ENCODE measurements at regions not wholly inside any gene's neighbourhood (a gene's known extent, or its start where the extent isn't known, plus 50 kb on each side); places are given as distances from the start of the nearest gene placed in this dataset.
A peak's percentile ranks its signal among the peaks of the same experiment; 100 is the strongest.

DNA sequence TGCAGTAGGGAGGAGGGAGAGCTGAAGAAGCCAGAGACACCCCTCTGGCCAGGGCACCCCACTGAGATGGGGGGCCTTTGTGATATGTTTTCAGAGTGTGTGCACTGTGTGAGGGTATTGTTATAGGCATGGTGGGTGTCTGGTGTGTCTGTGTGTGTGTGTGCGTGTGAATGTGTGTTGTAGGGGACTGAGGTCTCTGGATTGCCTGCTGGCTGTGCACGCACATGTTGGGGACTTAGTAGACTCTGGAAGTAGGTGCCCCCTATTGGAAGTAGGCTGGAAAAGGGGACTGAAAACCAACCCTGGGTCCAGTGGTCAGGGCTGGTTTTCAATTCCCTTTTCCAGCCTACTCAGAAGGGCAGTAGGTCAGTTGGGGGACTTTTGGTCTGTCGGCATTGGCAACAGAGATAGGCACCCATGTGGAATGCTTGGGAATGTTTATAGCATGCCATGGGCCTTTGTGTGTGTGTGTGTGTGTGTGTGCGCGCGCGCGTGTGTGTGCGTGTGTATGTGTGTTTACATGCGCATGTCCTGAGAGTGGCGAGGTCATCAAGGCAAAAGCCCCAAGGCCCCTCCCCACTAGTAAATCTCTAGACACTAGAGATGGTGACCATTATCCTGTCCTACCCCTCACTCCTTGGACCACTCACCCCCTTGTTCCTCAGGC lies 78.8 kb downstream of the HIF1AN start:
- Histone ChIP-seq H3K4me3 (ENCODE audit: low read depth, low read length) (no peak overlapping the region), H3K36me3 (ENCODE audit: control insufficient read depth in 2 of 2, insufficient read depth in 1 of 2, low read length in 2 of 2) (no peaks in the 10 kb centered on the region), H3K27ac (ENCODE audit: extremely low read depth, low read depth, low read length) (no peak overlapping the region), H3K9me3 (ENCODE audit: control insufficient read depth, insufficient read depth, low read depth, low read length) (no peaks in the 10 kb centered on the region), H3K4me1 (ENCODE audit: control insufficient read depth, insufficient read depth, low read length) (no peaks in the 10 kb centered on the region)
- ChIA-PET POLR2A (no interaction called here), CTCF (interaction anchor here (1.9 kb wide), 1 partner anchor 45 kb away, joined by 4 read pairs; no protein-coding TSS in a partner anchor)
- TF ChIP-seq, protein P1, sequence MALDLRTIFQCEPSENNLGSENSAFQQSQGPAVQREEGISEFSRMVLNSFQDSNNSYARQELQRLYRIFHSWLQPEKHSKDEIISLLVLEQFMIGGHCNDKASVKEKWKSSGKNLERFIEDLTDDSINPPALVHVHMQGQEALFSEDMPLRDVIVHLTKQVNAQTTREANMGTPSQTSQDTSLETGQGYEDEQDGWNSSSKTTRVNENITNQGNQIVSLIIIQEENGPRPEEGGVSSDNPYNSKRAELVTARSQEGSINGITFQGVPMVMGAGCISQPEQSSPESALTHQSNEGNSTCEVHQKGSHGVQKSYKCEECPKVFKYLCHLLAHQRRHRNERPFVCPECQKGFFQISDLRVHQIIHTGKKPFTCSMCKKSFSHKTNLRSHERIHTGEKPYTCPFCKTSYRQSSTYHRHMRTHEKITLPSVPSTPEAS (tag by site-specific recombination; IDR thresholded peaks at IDR 0.05): 0 out of 2 replicates have a peak, but pooled peaks have one; percentile 47
- TF ChIP-seq, protein P2, sequence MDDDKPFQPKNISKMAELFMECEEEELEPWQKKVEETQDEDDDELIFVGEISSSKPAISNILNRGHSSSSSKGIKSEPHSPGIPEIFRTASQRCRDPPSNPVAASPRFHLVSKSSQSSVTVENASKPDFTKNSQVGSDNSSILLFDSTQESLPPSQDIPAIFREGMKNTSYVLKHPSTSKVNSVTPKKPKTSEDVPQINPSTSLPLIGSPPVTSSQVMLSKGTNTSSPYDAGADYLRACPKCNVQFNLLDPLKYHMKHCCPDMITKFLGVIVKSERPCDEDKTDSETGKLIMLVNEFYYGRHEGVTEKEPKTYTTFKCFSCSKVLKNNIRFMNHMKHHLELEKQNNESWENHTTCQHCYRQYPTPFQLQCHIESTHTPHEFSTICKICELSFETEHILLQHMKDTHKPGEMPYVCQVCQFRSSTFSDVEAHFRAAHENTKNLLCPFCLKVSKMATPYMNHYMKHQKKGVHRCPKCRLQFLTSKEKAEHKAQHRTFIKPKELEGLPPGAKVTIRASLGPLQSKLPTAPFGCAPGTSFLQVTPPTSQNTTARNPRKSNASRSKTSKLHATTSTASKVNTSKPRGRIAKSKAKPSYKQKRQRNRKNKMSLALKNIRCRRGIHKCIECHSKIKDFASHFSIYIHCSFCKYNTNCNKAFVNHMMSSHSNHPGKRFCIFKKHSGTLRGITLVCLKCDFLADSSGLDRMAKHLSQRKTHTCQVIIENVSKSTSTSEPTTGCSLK (tag by site-specific recombination; IDR thresholded peaks at IDR 0.05): no peak

DNA sequence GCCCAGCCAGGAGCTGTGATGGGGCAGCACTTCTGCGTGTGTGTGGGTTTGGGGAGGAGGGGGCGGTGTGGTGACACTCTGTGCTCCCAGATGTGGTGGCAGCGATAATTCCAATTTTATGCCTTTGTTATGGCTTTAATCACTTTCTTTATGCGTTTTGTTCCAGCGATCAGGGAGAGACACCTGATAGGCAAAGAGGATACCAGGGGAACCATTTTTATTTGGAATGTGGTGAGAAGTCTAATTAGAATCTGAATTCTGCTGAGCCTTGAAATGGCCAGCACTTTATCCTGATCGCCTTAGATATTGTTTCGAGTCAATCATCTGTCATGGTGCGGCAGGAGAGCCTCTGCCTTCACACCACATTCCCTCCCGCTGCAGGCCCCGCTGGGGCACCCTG lies 79.5 kb downstream of the HIF1AN start:
- ChIA-PET POLR2A (no interaction called here), CTCF (interaction anchor here (0.7 to 1.9 kb wide), 2 partner anchors 14 to 45 kb away, joined by 3 to 4 read pairs; no protein-coding TSS in a partner anchor)
- TF ChIP-seq SCRT2 (tag by site-specific recombination; IDR thresholded peaks at IDR 0.05) (no peak), IKZF3 (tag by site-specific recombination; IDR thresholded peaks at IDR 0.05) (no peak), ZNF791 (tag by site-specific recombination; IDR thresholded peaks at IDR 0.05) (no peak), ZNF223 (tag by site-specific recombination; IDR thresholded peaks at IDR 0.05) (no peak), ZSCAN30 (tag by site-specific recombination; IDR thresholded peaks at IDR 0.05) (no peak), GFI1B (tag by site-specific recombination; IDR thresholded peaks at IDR 0.05) (no peak), ZNF626 (tag by site-specific recombination; IDR thresholded peaks at IDR 0.05) (no peak), ZNF169 (tag by site-specific recombination; IDR thresholded peaks at IDR 0.05) (no peak), ZNF585B (tag by site-specific recombination; IDR thresholded peaks at IDR 0.05) (no peak)
- TF ChIP-seq, protein P3, sequence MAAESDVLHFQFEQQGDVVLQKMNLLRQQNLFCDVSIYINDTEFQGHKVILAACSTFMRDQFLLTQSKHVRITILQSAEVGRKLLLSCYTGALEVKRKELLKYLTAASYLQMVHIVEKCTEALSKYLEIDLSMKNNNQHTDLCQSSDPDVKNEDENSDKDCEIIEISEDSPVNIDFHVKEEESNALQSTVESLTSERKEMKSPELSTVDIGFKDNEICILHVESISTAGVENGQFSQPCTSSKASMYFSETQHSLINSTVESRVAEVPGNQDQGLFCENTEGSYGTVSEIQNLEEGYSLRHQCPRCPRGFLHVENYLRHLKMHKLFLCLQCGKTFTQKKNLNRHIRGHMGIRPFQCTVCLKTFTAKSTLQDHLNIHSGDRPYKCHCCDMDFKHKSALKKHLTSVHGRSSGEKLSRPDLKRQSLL (tag by site-specific recombination; IDR thresholded peaks at IDR 0.05): no peak
- Histone ChIP-seq H3K4me3 (ENCODE audit: low read depth, low read length) (no peak overlapping the region), H3K4me1 (ENCODE audit: control insufficient read depth, insufficient read depth, low read length) (no peaks in the 10 kb centered on the region), H3K36me3 (ENCODE audit: control insufficient read depth in 2 of 2, insufficient read depth in 1 of 2, low read length in 2 of 2) (no peaks in the 10 kb centered on the region), H3K27ac (ENCODE audit: extremely low read depth, low read depth, low read length) (no peak overlapping the region), H3K9me3 (ENCODE audit: control insufficient read depth, insufficient read depth, low read depth, low read length) (no peaks in the 10 kb centered on the region)

DNA sequence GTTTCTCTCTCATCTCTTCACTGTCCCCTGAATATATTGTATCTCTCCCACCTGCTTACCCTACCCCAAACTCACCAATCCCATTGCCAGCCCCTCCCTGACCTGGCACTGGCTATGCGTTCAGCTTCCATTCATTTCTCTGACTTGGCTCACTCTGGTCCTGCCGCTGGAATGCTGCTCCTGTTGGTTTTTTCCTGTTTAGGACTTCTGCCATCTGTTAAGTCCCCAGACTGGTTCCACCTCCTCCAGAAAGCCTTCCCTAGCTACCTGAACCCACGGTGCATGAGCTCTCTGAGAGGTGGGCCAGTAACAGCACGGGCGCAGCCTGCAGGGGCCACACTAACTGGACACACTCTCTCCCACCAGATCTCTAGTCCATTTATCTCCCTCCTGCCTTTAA lies 80.2 kb downstream of the HIF1AN start:
- H3K27ac ChIP-seq (ENCODE audit: extremely low read depth, low read depth, low read length): no peak overlapping the region
- ChIA-PET CTCF (interaction anchor here (0.7 to 1.9 kb wide), 3 partner anchors 15 to 1059 kb away, joined by 3 to 4 read pairs (median 3); no protein-coding TSS in a partner anchor), POLR2A (no interaction called here)
- no peaks in the 10 kb centered on the region for H3K4me1 ChIP-seq (ENCODE audit: control insufficient read depth, insufficient read depth, low read length)
- TF ChIP-seq ZNF549 (tag by site-specific recombination; IDR thresholded peaks at IDR 0.05): no peak
- no peak for TF ChIP-seq ZNF561 (tag by site-specific recombination; IDR thresholded peaks at IDR 0.05; ENCODE audit: borderline replicate concordance)
- no peak for TF ChIP-seq ZNF600 (tag by site-specific recombination; IDR thresholded peaks at IDR 0.05)
- TF ChIP-seq, protein P4, sequence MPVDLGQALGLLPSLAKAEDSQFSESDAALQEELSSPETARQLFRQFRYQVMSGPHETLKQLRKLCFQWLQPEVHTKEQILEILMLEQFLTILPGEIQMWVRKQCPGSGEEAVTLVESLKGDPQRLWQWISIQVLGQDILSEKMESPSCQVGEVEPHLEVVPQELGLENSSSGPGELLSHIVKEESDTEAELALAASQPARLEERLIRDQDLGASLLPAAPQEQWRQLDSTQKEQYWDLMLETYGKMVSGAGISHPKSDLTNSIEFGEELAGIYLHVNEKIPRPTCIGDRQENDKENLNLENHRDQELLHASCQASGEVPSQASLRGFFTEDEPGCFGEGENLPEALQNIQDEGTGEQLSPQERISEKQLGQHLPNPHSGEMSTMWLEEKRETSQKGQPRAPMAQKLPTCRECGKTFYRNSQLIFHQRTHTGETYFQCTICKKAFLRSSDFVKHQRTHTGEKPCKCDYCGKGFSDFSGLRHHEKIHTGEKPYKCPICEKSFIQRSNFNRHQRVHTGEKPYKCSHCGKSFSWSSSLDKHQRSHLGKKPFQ (tag by site-specific recombination; IDR thresholded peaks at IDR 0.05): no peak
- no peak for TF ChIP-seq ZNF610 (tag by site-specific recombination; IDR thresholded peaks at IDR 0.05; ENCODE audit: borderline replicate concordance)
- no peak for TF ChIP-seq ZNF514 (tag by site-specific recombination; IDR thresholded peaks at IDR 0.05)
- TF ChIP-seq ZNF335 (tag by site-specific recombination; conservative IDR thresholded peaks at IDR 0.05): no peak
- TF ChIP-seq ZNF19 (tag by site-specific recombination; IDR thresholded peaks at IDR 0.05; ENCODE audit: low read depth): no peak
- TF ChIP-seq ZNF473 (tag by site-specific recombination; IDR thresholded peaks at IDR 0.05): no peak
- H3K36me3 ChIP-seq (ENCODE audit: control insufficient read depth in 2 of 2, insufficient read depth in 1 of 2, low read length in 2 of 2): no peaks in the 10 kb centered on the region
- H3K9me3 ChIP-seq (ENCODE audit: control insufficient read depth, insufficient read depth, low read depth, low read length): no peaks in the 10 kb centered on the region
- no peak overlapping the region for H3K4me3 ChIP-seq (ENCODE audit: low read depth, low read length)

All from HEK293 (cell line).